NCI-H460 (cell line): ENCODE measurements at regions not wholly inside any gene's neighbourhood (a gene's known extent, or its start where the extent isn't known, plus 50 kb on each side); places are given as distances from the start of the nearest gene placed in this dataset.

Experiments used
- DNase-seq: peaks from one replicate; pipeline ENCODE4 v3.0.0-alpha.2; 2016; ENCODE audit warnings: low read depth; ENCODE audit errors: extremely low read depth

DNA sequence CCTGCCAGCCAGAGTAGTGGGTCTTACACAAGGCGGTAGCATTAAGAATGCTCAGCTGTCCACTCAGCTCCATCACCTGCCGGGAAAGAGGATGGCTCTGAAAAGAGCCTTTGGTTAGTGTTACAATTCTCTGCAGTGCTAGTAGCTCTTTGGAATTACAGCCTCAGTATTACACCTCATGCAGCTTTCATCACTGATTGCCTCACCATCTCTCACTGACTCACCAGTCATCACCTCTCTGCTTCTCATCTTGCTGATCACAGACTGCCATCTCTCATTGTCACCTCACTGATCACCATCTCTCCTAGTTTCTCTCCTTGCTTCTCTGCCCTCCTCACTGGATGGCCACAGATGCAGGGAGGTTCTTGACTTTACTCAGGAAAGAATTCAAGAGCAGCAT is 573.5 kb upstream of the SETBP1 start:
- DNase-seq: no peak

DNA sequence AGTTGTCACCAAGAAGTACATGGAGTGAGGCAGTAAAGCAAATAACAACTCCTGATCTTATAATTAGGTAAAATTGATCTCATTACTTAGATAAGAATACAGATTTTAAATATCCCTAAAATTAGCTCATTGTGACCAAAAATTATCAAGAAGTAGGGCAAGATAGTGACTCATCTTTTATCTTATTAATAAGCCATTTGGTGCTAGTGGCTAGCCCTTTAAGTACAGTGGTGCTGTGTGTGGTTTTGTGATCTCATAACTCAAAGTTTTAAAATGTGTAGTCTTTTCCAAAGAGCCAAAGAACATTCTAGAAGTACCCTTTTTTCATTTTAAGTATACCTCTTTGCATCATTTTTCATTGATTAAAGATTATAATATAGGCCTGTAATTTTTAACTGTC is 569.4 kb upstream of the SETBP1 start:
- no peak for DNase-seq

DNA sequence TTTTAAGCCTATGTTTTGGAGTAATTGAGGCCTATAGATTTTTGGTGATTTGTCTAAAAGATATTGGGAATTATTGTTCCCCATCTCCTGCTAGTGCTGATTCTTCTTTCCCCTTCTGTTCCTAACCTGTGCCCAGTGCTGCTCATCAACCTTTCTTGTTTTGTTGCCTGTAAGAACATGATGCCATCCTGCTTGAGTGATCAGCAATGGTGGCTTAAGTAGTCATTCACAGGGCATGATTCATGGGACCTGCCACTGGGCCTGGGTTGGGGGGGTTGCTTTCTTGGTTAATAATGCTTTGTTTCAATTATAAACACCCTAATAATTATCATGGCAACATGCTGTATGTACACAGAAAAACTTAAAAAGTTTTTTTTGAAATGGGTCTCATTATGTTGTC is 562.9 kb upstream of the SETBP1 start:
- DNase-seq: no peak

- DNase-seq: no peak
These were observed 561.1 kb upstream of the SETBP1 start for GRCh38 chr18:44119607-44120006.

DNA sequence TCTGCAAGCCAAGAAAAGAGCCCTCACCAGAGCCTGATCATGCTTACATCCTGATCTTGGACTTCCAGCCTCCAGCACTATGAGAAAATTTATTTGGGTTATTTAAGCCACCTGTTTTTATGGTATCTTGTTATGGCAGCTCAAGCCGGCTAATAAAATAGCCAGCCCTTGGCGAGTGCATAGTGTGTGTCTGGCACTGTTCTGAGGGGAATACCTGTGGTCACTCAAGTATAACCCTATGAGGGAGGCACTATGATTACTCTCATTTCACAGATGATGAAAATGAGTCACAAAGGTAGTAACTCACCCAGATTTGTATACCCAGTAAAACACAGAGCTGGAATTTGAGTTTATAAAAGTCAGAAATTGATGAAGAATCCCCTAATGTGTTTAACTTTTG is 556.9 kb upstream of the SETBP1 start:
- DNase-seq: no peak

- no peak for DNase-seq
These were observed 555.2 kb upstream of the SETBP1 start for GRCh38 chr18:44125446-44125845.

- no peak for DNase-seq
These were observed 554.1 kb upstream of the SETBP1 start for GRCh38 chr18:44126598-44126997.

GRCh38 chr18:44128365-44128764 is 552.3 kb upstream of the SETBP1 start:
- no peak for DNase-seq

GRCh38 chr18:44130376-44130942 is 550.2 kb upstream of the SETBP1 start:
- DNase-seq: peak; percentile 24

DNA sequence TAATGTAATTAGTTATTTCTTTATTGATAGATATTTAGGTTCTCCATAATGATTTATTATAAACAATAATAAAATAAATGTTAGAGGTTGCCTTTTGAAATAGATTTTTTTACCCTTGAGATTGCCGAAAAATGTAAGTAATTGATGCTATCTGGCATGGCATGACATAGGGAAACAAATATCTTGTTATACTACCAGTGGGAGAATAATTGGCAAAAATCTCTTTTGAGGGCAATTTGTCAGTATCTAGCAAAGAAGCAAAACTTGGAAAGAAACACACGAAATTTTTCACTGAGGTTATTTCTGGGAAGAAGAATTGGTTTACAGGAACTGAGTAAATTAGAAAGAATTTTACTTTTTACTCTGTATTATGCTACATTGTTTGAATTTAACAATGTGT is 547.2 kb upstream of the SETBP1 start:
- DNase-seq: no peak

DNA sequence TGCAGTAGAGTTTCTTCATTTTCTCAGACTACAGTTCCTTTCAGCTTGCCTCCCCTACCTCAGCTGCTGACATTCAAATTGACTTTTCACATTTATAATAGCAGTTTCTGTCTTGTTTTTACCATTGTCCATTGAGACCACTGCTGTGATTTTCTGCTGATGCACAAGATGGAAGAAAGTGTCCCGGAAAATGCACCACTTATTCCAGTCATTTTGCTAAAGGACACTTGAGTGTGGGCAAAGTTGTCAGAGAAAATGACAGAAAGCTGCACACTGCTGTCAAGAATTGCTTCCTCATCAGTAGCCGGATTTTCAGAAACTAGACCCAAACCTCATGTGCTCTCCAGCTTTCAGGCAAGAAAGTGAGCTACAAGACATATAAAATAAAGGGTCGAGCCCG is 546.2 kb upstream of the SETBP1 start:
- no peak for DNase-seq

- no peak for DNase-seq
These were observed 544.9 kb upstream of the SETBP1 start for GRCh38 chr18:44135741-44136140.

DNA sequence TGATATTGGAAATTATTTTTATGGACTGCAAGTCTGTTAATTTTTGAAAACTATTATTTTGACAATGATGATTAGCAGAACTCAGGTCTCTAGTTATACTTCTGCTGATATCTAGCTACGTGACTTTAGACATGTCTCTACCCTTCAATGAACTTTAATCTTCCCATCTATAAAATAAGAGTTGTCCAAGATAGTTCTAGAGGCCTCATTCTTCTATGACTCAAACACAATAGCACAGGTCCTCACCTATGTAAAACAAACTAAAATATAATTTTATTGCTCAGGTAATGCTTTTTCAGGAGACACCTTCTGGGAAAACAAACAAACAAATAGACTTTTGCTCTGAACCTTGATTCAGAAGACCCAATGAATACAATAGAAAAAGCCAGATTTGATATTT is 544.4 kb upstream of the SETBP1 start:
- DNase-seq: no peak

GRCh38 chr18:44143072-44143471 is 537.6 kb upstream of the SETBP1 start:
- no peak for DNase-seq

GRCh38 chr18:44149706-44150105 is 531.0 kb upstream of the SETBP1 start:
- DNase-seq: no peak

GRCh38 chr18:44153981-44154380 is 526.7 kb upstream of the SETBP1 start:
- no peak for DNase-seq

- no peak for DNase-seq
These were observed 524.6 kb upstream of the SETBP1 start for GRCh38 chr18:44156126-44156525.

DNA sequence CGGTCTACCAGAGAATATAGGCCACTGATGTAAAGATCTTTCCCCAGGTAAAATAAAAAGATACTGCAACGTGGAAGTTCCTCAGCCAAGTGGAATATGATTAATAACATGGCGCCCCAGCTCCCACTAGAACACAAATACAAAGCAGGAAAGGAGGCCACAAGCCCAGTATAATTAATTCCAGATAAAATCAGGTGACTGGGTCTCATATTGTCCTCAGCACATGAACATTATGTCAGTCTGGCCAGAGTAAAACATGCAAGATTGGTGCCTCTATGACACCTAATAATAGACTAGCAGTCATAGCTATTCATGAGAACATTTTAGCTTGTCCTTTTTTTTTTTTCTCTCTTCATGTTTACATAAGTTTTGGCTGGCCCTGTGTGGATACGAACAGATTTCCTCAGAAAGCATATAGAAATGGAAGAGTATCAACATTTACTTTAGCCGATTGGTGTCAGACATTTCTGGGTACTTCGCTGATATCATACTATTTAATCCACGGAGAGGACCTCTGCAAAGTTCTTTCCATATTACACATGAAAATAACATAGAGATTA is 523.8 kb upstream of the SETBP1 start:
- no peak for DNase-seq

DNA sequence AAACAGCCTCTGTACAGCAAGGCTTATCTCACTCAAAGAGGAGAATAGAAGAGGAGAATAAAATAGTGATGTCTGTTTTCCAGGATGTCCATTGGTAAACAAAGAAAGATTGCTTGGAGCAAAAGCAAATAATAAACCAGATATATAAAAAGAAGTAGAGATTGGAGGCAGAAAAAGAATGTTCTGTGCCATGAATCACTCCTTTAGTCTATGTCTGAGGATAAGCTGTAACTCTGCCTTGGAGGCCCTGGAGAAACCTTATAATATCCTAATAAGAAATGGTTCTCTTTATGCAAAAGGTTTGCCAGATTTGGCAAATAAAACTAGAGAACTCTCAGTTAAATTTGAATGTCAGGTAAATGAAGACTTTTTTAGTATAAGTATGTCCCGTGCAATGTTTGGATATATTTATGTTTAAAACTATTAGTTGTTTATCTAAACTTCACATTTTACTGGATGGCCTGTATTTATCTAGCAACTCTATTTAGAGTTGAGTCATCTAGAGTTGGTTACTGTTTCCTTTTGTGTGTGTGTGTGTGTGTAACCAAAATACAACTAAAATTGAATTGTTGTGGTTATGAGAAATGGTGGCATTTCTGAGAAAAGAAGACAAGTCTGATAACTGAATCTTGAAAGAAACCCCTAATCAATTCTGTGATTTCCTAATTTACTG is 510.3 kb upstream of the SETBP1 start:
- DNase-seq: no peak

- no peak for DNase-seq
These were observed 509.4 kb upstream of the SETBP1 start for GRCh38 chr18:44171301-44171700.

GRCh38 chr18:44175891-44176290 is 504.8 kb upstream of the SETBP1 start:
- DNase-seq: no peak

DNA sequence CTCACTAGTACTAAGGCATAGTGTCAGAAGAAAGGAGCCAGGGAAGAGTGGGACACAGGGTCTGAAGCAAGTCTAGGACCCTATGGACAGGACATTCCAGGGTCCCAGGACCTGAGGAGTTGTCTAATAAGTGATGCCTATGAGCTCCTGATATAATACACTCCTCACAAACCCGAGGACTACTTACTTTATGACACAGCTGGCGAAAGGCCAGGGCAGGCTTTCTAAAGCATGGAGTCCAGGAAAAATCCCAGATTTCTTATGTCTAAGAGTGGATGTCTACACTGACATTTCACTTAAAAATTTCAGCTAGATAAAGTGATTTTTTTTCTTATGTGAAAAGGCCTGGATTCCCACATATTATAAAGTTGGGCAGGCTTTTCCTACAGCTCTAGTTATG is 502.2 kb upstream of the SETBP1 start:
- no peak for DNase-seq

DNA sequence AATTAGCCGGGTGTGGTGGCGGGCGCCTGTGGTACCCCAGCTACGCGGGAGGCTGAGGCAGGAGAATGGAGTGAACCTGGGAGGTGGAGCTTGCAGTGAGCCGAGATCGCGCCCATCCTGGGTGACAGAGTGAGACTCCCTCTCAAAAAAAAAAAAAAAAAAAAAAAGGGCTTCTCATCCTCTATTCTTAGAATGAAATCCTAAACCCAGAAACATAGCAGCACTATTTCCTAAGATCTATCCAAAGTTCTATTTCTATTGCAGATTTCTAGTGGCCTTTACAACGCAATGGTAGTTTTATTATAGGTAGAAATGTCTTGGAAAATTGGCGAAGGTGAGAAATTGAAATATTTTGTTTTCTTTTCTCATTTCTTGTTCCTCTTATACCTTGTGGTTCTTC is 501.0 kb upstream of the SETBP1 start:
- DNase-seq: no peak
